SK-N-MC (cell line): ENCODE measurements at regions not wholly inside any gene's neighbourhood (a gene's known extent, or its start where the extent isn't known, plus 50 kb on each side); places are given as distances from the start of the nearest gene placed in this dataset.
"Not testable (repeated sequence)": the region's sequence is repeated elsewhere in the genome, so short reads cannot be mapped to it uniquely, and the experiment has no call there.

ENCODE experiments used
- EZH2 ChIP-seq: fragments of 200-600 bp; sonication (generic); IDR thresholded peaks from one replicate; pipeline ENCODE4 v1.6.1; 2017; ENCODE audit warnings: antibody characterized with exemption
- FOXP2 ChIP-seq: optimal IDR thresholded peaks from 2 replicates; pipeline ENCODE3; 2011; ENCODE audit warnings: mild to moderate bottlenecking, moderate library complexity; ENCODE audit not compliant: insufficient read depth; ENCODE audit errors: extremely low read length, control extremely low read depth
- POLR2AphosphoS5 ChIP-seq: IDR thresholded peaks from 2 replicates; pipeline ENCODE4 v1.6.1; 2012; ENCODE audit warnings: mild to moderate bottlenecking, low read depth, low read length, borderline replicate concordance

- not testable (repeated sequence) for TF ChIP-seq POLR2AphosphoS5, EZH2, FOXP2
Measured at GRCh38 chr2:194787071-194787470, 870.0 kb upstream of the SLC39A10 start.
